GM23338 (cell line): ENCODE measurements at regions not wholly inside any gene's neighbourhood (a gene's known extent, or its start where the extent isn't known, plus 50 kb on each side); places are given as distances from the start of the nearest gene placed in this dataset.

ENCODE experiments used
- ATAC-seq: fragments of 200-7000 bp; cut with Tn5 transposase; 3 replicates; pipeline ENCODE4 v1.9.1; 2020
- DNase-seq: peaks from one replicate; pipeline ENCODE4 v3.0.0-alpha.2; 2015; ENCODE audit warnings: low spot score
- H2AFZ ChIP-seq: fragments of 200-600 bp; sonication (generic); 2 replicates; pipeline ENCODE4 v1.8.0; 2016; ENCODE audit warnings: antibody characterized with exemption, mild to moderate bottlenecking, moderate library complexity
- H3F3A ChIP-seq: fragments of 200-600 bp; sonication (generic); replicated peaks from 2 replicates; pipeline ENCODE4 v1.8.0; 2017; ENCODE audit warnings: antibody characterized with exemption, mixed run types, low read depth
- H3K27ac ChIP-seq: fragments of 200-600 bp; sonication (generic); 2 replicates; pipeline ENCODE4 v1.6.1; 2016; ENCODE audit warnings: low read depth
- H3K27me3 ChIP-seq: fragments of 200-600 bp; sonication (generic); 2 replicates; pipeline ENCODE4 v1.8.0; 2016; ENCODE audit warnings: mild to moderate bottlenecking, mixed run types, moderate library complexity; ENCODE audit not compliant: insufficient read depth
- H3K36me3 ChIP-seq: fragments of 200-600 bp; sonication (generic); 2 replicates; pipeline ENCODE4 v1.8.0; 2016; ENCODE audit warnings: mild to moderate bottlenecking; ENCODE audit not compliant: insufficient read depth
- H3K4me1 ChIP-seq: fragments of 200-600 bp; sonication (generic); 2 replicates; pipeline ENCODE4 v1.8.0; 2016; ENCODE audit warnings: mild to moderate bottlenecking, moderate library complexity; ENCODE audit not compliant: insufficient read depth
- H3K4me2 ChIP-seq: fragments of 200-600 bp; sonication (generic); 2 replicates; pipeline ENCODE4 v1.7.1; 2017; ENCODE audit warnings: mixed run types
- H3K4me3 ChIP-seq: fragments of 200-600 bp; sonication (generic); 2 replicates; pipeline ENCODE4 v1.6.1; 2016; ENCODE audit warnings: mixed run types
- H3K79me2 ChIP-seq: fragments of 200-600 bp; sonication (generic); replicated peaks from 2 replicates; pipeline ENCODE4 v1.8.0; 2017; ENCODE audit warnings: mild to moderate bottlenecking; ENCODE audit not compliant: insufficient read depth
- H3K9me2 ChIP-seq: fragments of 200-600 bp; sonication (generic); 2 replicates; pipeline ENCODE4 v1.8.0; 2017; ENCODE audit not compliant: insufficient read depth
- H4K20me1 ChIP-seq: fragments of 200-600 bp; sonication (generic); replicated peaks from 2 replicates; pipeline ENCODE4 v1.8.0; 2017; ENCODE audit warnings: mild to moderate bottlenecking; ENCODE audit not compliant: insufficient read depth
- H3K27ac Mint-ChIP-seq: 2 replicates; pipeline ENCODE4 v1.8.0; 2020; ENCODE audit warnings: inconsistent platforms, mild to moderate bottlenecking, moderate library complexity, mixed read lengths
- H3K27me3 Mint-ChIP-seq: 3 replicates; pipeline ENCODE4 v1.8.0; 2022; ENCODE audit warnings: low read depth, mild to moderate bottlenecking, moderate library complexity, mixed read lengths, inconsistent platforms; ENCODE audit not compliant: insufficient read depth, poor library complexity
- H3K36me3 Mint-ChIP-seq: 3 replicates; pipeline ENCODE4 v1.8.0; 2021; ENCODE audit warnings: low read depth, mild to moderate bottlenecking, inconsistent platforms, moderate library complexity, mixed read lengths
- H3K4me1 Mint-ChIP-seq: 3 replicates; pipeline ENCODE4 v1.8.0; 2020; ENCODE audit warnings: mild to moderate bottlenecking, inconsistent platforms, mixed read lengths
- H3K4me3 Mint-ChIP-seq: 3 replicates; pipeline ENCODE4 v1.8.0; 2021; ENCODE audit warnings: moderate library complexity, mild to moderate bottlenecking, inconsistent platforms, mixed read lengths
- H3K9me3 Mint-ChIP-seq: 3 replicates; pipeline ENCODE4 v1.8.0; 2020; ENCODE audit warnings: moderate library complexity, mild to moderate bottlenecking, inconsistent platforms, mixed read lengths
- EZH2 ChIP-seq: fragments of 200-600 bp; sonication (generic); IDR thresholded peaks from one replicate; pipeline ENCODE4 v1.8.0; 2017; ENCODE audit warnings: antibody characterized with exemption, mild to moderate bottlenecking, low read depth; ENCODE audit not compliant: unreplicated experiment
- JUNB ChIP-seq: IDR thresholded peaks from one replicate; pipeline ENCODE4 v1.6.1; 2016; ENCODE audit warnings: antibody characterized with exemption; ENCODE audit not compliant: unreplicated experiment
- POLR2AphosphoS5 ChIP-seq: IDR thresholded peaks from 2 replicates; pipeline ENCODE4 v1.6.1; 2016; ENCODE audit warnings: antibody characterized with exemption, low read depth
- REST ChIP-seq: IDR thresholded peaks from one replicate; pipeline ENCODE4 v1.6.1; 2018; ENCODE audit warnings: antibody characterized with exemption; ENCODE audit not compliant: unreplicated experiment
- STAT1 ChIP-seq: IDR thresholded peaks from one replicate; pipeline ENCODE4 v1.6.1; 2016; ENCODE audit warnings: antibody characterized with exemption; ENCODE audit not compliant: unreplicated experiment
- ZNF114 ChIP-seq: fragments of 250-450 bp; sonication (Bioruptor Pico); IDR thresholded peaks from 2 replicates; pipeline ENCODE4 v1.5.0; 2020; ENCODE audit warnings: mild to moderate bottlenecking, moderate library complexity
- ZNF331 ChIP-seq: fragments of 250-450 bp; sonication (Bioruptor Pico); IDR thresholded peaks from 2 replicates; pipeline ENCODE4 v1.5.0; 2020; ENCODE audit warnings: low read depth, mild to moderate bottlenecking, moderate library complexity
- ZNF462 ChIP-seq: fragments of 250-450 bp; sonication (Bioruptor Pico); IDR thresholded peaks from 2 replicates; pipeline ENCODE4 v1.5.0; 2020; ENCODE audit warnings: mild to moderate bottlenecking, moderate library complexity

- no peak for TF ChIP-seq ZNF462
- no peak for TF ChIP-seq REST
- TF ChIP-seq EZH2: no peak
- TF ChIP-seq JUNB: no peak
Measured at GRCh38 chr4:177052211-177052934, 257.3 kb upstream of the NEIL3 start (continued).

- H3K27me3 ChIP-seq: no peaks in the 10 kb centered on the region
- TF ChIP-seq REST (no peak), POLR2AphosphoS5 (no peak), ZNF331 (CRISPR knock-in tag) (no peak), ZNF114 (CRISPR knock-in tag) (no peak), STAT1 (no peak)
Measured at GRCh38 chr4:177057186-177057585, 252.5 kb upstream of the NEIL3 start.

More at GRCh38 chr4:177057186-177057585, 252.5 kb upstream of the NEIL3 start:
- Mint-ChIP-seq H3K27ac (no peak overlapping the region), H3K36me3 (no peaks in the 10 kb centered on the region), H3K9me3 (peaks cover 4% of the 10 kb centered on the region; the same call in 2 of the 3 replicates), H3K27me3 (peaks cover 3% of the 10 kb centered on the region), H3K4me3 (no peak overlapping the region), H3K4me1 (no peaks in the 10 kb centered on the region)
- Histone ChIP-seq H3K79me2 (no peaks in the 10 kb centered on the region), H4K20me1 (no peaks in the 10 kb centered on the region), H3K9me2 (no peaks in the 10 kb centered on the region), H3K4me3 (no peak overlapping the region), H3K36me3 (no peaks in the 10 kb centered on the region), H3K4me1 (no peaks in the 10 kb centered on the region), H3K4me2 (no peak overlapping the region), H3K27ac (no peak overlapping the region), H3F3A (no peaks in the 10 kb centered on the region), H2AFZ (no peak overlapping the region)
- DNase-seq (no peak), ATAC-seq (no peak)
